ENCODE measurements at regions not wholly inside any gene's neighbourhood (a gene's known extent, or its start where the extent isn't known, plus 50 kb on each side); places are given as distances from the start of the nearest gene placed in this dataset.

DNA sequence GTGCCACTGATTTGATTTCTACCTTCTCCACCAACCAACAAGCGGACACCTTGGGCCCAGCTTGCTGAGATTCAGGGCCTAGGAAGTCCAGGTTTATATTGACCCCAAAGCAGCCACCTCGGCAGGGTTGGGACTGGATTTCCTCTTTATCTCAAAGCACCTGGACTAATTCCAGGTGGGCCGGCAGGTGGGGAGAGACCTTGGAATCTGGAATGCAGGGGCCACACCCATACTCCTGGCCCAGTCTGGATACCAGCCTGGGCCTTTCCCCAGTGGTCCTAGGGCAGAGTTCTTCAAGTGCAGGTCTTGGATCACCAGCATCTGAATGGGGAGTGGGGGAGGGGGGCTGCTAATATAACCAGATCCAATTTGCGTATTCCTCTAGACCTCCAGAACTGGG lies 93.1 kb downstream of the PCDH1 start:
- no peaks in the 10 kb centered on the region for H3K36me3 ChIP-seq
- H3K27me3 ChIP-seq: no peaks in the 10 kb centered on the region
- no peaks in the 10 kb centered on the region for H3K9me3 ChIP-seq
- no peak overlapping the region for H3K27ac ChIP-seq
- no peak for TF ChIP-seq POLR2A (IDR thresholded peaks at IDR 0.05)
- TF ChIP-seq, protein P1, sequence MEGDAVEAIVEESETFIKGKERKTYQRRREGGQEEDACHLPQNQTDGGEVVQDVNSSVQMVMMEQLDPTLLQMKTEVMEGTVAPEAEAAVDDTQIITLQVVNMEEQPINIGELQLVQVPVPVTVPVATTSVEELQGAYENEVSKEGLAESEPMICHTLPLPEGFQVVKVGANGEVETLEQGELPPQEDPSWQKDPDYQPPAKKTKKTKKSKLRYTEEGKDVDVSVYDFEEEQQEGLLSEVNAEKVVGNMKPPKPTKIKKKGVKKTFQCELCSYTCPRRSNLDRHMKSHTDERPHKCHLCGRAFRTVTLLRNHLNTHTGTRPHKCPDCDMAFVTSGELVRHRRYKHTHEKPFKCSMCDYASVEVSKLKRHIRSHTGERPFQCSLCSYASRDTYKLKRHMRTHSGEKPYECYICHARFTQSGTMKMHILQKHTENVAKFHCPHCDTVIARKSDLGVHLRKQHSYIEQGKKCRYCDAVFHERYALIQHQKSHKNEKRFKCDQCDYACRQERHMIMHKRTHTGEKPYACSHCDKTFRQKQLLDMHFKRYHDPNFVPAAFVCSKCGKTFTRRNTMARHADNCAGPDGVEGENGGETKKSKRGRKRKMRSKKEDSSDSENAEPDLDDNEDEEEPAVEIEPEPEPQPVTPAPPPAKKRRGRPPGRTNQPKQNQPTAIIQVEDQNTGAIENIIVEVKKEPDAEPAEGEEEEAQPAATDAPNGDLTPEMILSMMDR (IDR thresholded peaks at IDR 0.05): no peak
- peak in 2 of 3 donors; percentile 56 to 64 for DNase-seq
- no peak overlapping the region for H3K4me3 ChIP-seq
- H3K4me1 ChIP-seq: no peaks in the 10 kb centered on the region

DNA sequence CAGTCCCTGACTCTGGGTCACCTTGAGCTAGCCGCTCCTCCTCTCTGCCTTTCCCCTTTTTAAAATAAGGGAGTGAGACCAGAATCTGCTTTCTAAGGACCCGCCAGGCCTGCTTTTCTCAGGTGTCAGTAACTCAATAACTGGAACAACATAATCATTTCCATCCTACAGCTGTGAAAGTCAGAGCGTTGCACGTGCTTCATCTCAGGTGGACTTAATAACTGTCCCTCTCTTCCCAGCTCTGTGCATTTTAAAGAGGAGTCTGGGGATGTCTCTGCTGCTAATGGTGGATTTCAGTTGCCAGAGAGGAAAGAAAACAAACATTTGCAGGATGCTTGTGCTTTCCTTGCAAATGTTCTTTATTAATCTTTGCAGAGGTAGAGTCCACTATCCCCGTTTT lies 93.7 kb downstream of the PCDH1 start:
- no peaks in the 10 kb centered on the region for H3K27me3 ChIP-seq
- no peak overlapping the region for H3K4me3 ChIP-seq
- H3K27ac ChIP-seq: no peak overlapping the region
- DNase-seq: no peak
- no peaks in the 10 kb centered on the region for H3K36me3 ChIP-seq
- H3K9me3 ChIP-seq: no peaks in the 10 kb centered on the region
- TF ChIP-seq, protein P1 (IDR thresholded peaks at IDR 0.05): no peak
- no peaks in the 10 kb centered on the region for H3K4me1 ChIP-seq

DNA sequence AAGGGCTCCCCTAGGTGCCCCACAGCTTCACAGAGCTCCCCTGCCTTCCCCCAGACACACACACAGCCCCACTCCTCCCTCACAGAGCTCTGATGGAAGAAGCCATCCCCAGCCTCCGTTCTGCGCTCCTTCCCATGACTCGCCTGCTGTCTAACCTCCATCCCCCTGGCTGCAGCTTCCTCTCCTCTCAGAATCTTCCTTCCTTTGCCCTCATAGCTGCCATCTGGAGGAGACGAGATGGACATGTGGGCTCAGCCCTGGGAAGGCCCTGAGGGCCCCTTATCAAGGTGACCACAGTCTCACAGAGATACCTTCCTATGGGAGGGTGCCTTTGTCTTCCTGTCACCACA lies 94.3 kb downstream of the PCDH1 start:
- Histone ChIP-seq H3K27ac (no peak overlapping the region), H3K4me1 (no peaks in the 10 kb centered on the region), H3K9me3 (no peaks in the 10 kb centered on the region), H3K27me3 (no peaks in the 10 kb centered on the region), H3K36me3 (no peaks in the 10 kb centered on the region), H3K4me3 (no peak overlapping the region)
- DNase-seq: no peak
- no peak for TF ChIP-seq POLR2A (IDR thresholded peaks at IDR 0.05)

DNA sequence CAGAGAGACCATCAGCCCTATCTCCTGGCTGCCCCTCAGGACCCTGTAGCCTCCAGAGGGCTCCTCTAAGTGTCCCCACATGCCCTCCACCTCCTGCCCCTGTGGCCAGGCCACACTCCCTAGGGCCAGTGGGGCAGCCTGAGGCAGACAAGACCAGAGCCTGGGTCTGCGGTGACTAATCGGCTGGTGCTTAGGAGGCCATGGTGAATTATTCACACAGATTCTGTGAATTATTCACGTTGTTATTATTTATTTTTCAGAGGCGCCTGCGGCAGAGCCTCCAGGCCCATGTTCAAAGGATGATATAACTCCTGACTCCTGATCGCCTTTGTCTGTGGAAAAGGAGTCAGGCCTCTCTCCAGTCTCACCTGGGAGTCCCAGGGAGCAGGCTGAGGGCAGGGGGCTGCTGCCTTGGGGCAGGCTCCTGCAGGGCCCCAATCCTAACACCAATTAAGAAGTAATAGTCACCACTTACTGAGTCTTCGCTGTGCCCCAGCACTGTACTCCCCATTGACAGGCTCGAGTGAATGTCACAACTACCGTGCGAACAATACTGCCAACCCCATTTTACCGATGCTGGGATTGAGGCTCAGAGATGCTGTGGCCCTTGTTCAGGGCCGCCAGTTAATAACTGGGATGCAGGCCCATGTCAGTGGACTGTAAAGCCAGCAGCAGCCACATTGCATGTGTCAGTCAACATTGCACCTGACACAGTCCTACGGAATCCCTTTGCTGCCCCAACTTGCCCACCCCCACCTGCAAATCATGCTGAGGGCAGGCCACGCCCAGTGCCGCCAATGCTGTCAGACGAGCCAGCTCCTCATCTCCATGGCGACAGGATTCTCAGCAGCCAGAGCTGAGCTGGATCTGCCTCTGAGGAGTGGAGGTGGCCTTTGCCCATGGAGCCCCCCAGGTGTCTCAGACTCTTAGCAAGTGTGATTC lies 94.9 kb downstream of the PCDH1 start:
- H3K4me1 ChIP-seq: no peaks in the 10 kb centered on the region
- no peak overlapping the region for H3K4me3 ChIP-seq
- H3K27me3 ChIP-seq: no peaks in the 10 kb centered on the region
- DNase-seq: no peak
- no peak for TF ChIP-seq POLR2A (IDR thresholded peaks at IDR 0.05)
- TF ChIP-seq, protein P1 (IDR thresholded peaks at IDR 0.05): no peak
- H3K36me3 ChIP-seq: no peaks in the 10 kb centered on the region
- no peaks in the 10 kb centered on the region for H3K9me3 ChIP-seq
- H3K27ac ChIP-seq: no peak overlapping the region

DNA sequence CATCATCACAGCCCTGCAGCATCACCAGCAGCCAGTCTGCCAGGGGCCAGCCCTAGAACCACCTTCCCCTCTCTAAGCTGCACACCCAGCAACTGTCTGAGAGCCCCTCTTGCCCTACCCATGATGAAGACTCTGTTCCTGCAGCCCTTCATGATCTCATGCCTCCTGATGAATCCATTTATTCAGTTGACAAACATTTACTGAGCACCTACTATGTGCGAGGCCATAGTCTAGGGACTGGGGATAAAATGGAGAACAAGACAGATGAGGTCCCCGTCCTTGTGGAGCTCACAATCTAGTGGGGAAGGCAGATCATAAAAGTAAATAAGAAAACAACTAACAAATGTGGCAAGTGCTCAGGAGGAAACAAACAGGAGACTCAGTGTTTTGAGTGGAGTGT lies 96.3 kb downstream of the PCDH1 start:
- no peak for TF ChIP-seq POLR2A (IDR thresholded peaks at IDR 0.05)
- Histone ChIP-seq H3K27ac (no peak overlapping the region), H3K27me3 (no peaks in the 10 kb centered on the region), H3K4me3 (no peak overlapping the region), H3K9me3 (no peaks in the 10 kb centered on the region), H3K4me1 (no peaks in the 10 kb centered on the region), H3K36me3 (no peaks in the 10 kb centered on the region)
- no peak for DNase-seq

DNA sequence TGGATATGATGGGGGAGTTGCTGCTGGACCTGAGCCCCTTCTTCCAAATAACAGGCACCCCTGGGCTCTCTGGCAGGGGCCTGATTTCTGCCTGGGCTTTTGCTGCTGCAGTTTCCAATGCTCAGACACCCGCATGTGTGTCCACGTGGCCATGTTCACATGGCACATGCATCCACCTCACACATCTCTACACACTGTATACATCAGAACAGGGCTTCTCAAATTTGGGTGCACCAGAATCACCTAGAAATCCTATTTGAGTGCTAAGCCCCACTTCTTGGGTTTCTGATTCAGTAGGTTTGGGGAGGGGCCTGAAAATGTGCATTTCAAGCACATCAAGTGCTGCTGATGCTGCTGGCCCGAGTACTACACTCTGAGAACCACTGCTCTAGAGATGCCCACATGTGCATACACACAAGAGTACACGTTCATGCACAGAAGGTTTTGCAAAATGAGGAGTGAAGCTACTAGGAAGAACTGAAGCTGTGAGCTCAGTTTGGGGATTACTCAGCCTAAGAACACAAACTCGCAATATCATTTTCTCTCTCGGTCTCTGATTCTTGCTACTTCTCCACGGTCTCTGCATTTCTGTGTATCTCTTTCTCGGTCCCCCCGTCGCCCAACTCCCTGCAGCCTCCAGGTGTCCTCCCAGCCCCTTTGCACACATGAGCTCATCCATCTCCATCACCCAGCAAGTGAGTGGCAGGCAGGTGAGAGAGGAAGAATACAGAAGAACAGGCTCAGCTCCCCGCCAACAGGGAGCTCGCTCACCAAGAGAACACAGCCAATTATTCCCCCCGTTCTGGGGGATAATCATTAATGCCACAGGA lies 97.0 kb downstream of the PCDH1 start:
- no peak for TF ChIP-seq POLR2A (IDR thresholded peaks at IDR 0.05)
- TF ChIP-seq, protein P1 (IDR thresholded peaks at IDR 0.05): no peak
- H3K4me1 ChIP-seq: no peaks in the 10 kb centered on the region

More for the DNA sequence above, 97.0 kb downstream of the PCDH1 start:
- Histone ChIP-seq H3K4me3 (no peak overlapping the region), H3K36me3 (no peaks in the 10 kb centered on the region), H3K27ac (no peak overlapping the region), H3K27me3 (no peaks in the 10 kb centered on the region), H3K9me3 (no peaks in the 10 kb centered on the region)
- DNase-seq: no peak
